NT2/D1 (cell line): ENCODE measurements at regions not wholly inside any gene's neighbourhood (a gene's known extent, or its start where the extent isn't known, plus 50 kb on each side); places are given as distances from the start of the nearest gene placed in this dataset.

Experiments
- SUZ12 ChIP-seq: IDR thresholded peaks from 2 replicates; pipeline ENCODE4 v1.6.1; 2011; ENCODE audit not compliant: insufficient read length, insufficient read depth; ENCODE audit errors: extremely low read depth
- YY1 ChIP-seq: IDR thresholded peaks from 2 replicates; pipeline ENCODE4 v1.6.1; 2011; ENCODE audit not compliant: insufficient read length, insufficient read depth
- ZNF274 ChIP-seq: IDR thresholded peaks from 2 replicates; pipeline ENCODE4 v1.6.1; 2011; ENCODE audit warnings: mild to moderate bottlenecking, low read depth, low read length

GRCh38 chr5:144712090-144712489 lies 541.4 kb downstream of the KCTD16 start:
- TF ChIP-seq ZNF274 = no peak
- no peak for TF ChIP-seq SUZ12
- TF ChIP-seq YY1 = no peak
